ENCODE measurements at regions not wholly inside any gene's neighbourhood (a gene's known extent, or its start where the extent isn't known, plus 50 kb on each side); places are given as distances from the start of the nearest gene placed in this dataset.

- no peak overlapping the region for H3K27ac ChIP-seq
- no peak for TF ChIP-seq CTCF (conservative IDR thresholded peaks at IDR 0.05)
Measured at GRCh38 chr4:138300616-138301015, 58.5 kb upstream of the SLC7A11 start.

GRCh38 chr4:138299881-138300280, 57.7 kb upstream of the SLC7A11 start:
- H3K27ac ChIP-seq: no peak overlapping the region
- no peak for TF ChIP-seq CTCF (conservative IDR thresholded peaks at IDR 0.05)

- H3K27ac ChIP-seq: no peak overlapping the region
- TF ChIP-seq CTCF (conservative IDR thresholded peaks at IDR 0.05): no peak
Measured at GRCh38 chr4:138298866-138299265, 56.7 kb upstream of the SLC7A11 start.

GRCh38 chr4:138298431-138298830, 56.3 kb upstream of the SLC7A11 start:
- H3K27ac ChIP-seq: no peak overlapping the region
- TF ChIP-seq CTCF (conservative IDR thresholded peaks at IDR 0.05): no peak

- no peak for TF ChIP-seq CTCF (conservative IDR thresholded peaks at IDR 0.05)
- no peak overlapping the region for H3K27ac ChIP-seq
Measured at GRCh38 chr4:138297743-138298405, 55.7 kb upstream of the SLC7A11 start.

GRCh38 chr4:138292321-138292720, 50.2 kb upstream of the SLC7A11 start:
- no peak overlapping the region for H3K27ac ChIP-seq
- no peak for TF ChIP-seq CTCF (conservative IDR thresholded peaks at IDR 0.05)

Data from VCaP (cell line).